Esophagus muscularis mucosa (tissue), 4 donors: ENCODE measurements at regions not wholly inside any gene's neighbourhood (a gene's known extent, or its start where the extent isn't known, plus 50 kb on each side); places are given as distances from the start of the nearest gene placed in this dataset.

ENCODE experiments used
- DNase-seq: peaks from one replicate; pipeline ENCODE4 v3.0.0-alpha.2; 2017; ENCODE audit errors: extremely low spot score
- H3K27ac ChIP-seq, 4 donors: fragments of 200-600 bp; sonication (generic); replicated peaks in 1 of 4; 1 replicate in 3 of 4; 2 replicates in 1 of 4; pipeline ENCODE4 v1.5.1; 2016 to 2019; ENCODE audit warnings: mild to moderate bottlenecking in 1 of 4
- H3K27me3 ChIP-seq, 4 donors: fragments of 200-600 bp; sonication (generic); one replicate each; pipeline versions ENCODE4 v1.5.1 to v1.6.0; 2016 to 2019
- H3K36me3 ChIP-seq, 4 donors: fragments of 200-600 bp; sonication (generic); one replicate each; pipeline ENCODE4 v1.5.1; 2016 to 2019
- H3K4me1 ChIP-seq, 4 donors: fragments of 200-600 bp; sonication (generic); one replicate each; pipeline ENCODE4 v1.5.1; 2016 to 2019
- H3K4me3 ChIP-seq, 4 donors: fragments of 200-600 bp; sonication (generic); 1 replicate in 2 of 4; 2 replicates in 2 of 4; pipeline ENCODE4 v1.5.1; 2016 to 2019; ENCODE audit warnings: mild to moderate bottlenecking in 4 of 4, moderate library complexity in 1 of 4
- H3K9me3 ChIP-seq, 4 donors: fragments of 200-600 bp; sonication (generic); 1 replicate in 3 of 4; 2 replicates in 1 of 4; pipeline ENCODE4 v1.5.1; 2016 to 2019
- CTCF ChIP-seq, 3 experiments: fragments of 200-600 bp in 2 of 3; fragments of 450-650 bp in 1 of 3; sonication (generic) in 2 of 3; IDR thresholded peaks; one replicate each; pipeline ENCODE4 v1.5.1; 2017 to 2019; ENCODE audit warnings: antibody characterized with exemption in 3 of 3, mild to moderate bottlenecking in 2 of 3, moderate library complexity in 1 of 3
- EP300 ChIP-seq: sonication (generic); formaldehyde crosslinking; IDR thresholded peaks from one replicate; pipeline ENCODE4 v1.6.1; 2017; ENCODE audit warnings: antibody characterized with exemption
- POLR2A ChIP-seq: fragments of 450-650 bp; IDR thresholded peaks from one replicate; pipeline ENCODE4 v1.6.1; 2017; ENCODE audit warnings: antibody characterized with exemption, moderate library complexity, mild to moderate bottlenecking, low read depth
- POLR2AphosphoS5 ChIP-seq, 2 donors: sonication (generic); formaldehyde crosslinking; IDR thresholded peaks; one replicate each; pipeline ENCODE4 v1.6.1; 2017; ENCODE audit warnings: antibody characterized with exemption in 2 of 2
- WGBS: methylation state at CpG from one replicate; pipeline ENCODE4 v1.1.5; 2018; 5-methylcytosine and 5-hydroxymethylcytosine counted together
- intact Hi-C: fragments of 100-400 bp; cut with DNase I; formaldehyde crosslinking; loops from one replicate; pipeline ENCODE4 v1.15.1; 2023

GRCh38 chr13:88526853-88527215 is 855.7 kb downstream of the SLITRK5 start:
- H3K4me3 ChIP-seq: no peak overlapping the region
- H3K4me1 ChIP-seq: no peaks in the 10 kb centered on the region
- 80% methylated on average over 6 of the region's 6 CpGs for WGBS
- H3K9me3 ChIP-seq: no peaks in the 10 kb centered on the region
- TF ChIP-seq POLR2A (no peak), POLR2AphosphoS5 (IDR thresholded peaks at IDR 0.05) (no peak), CTCF (IDR thresholded peaks at IDR 0.05) (no peak), EP300 (no peak)
- no peaks in the 10 kb centered on the region for H3K36me3 ChIP-seq
- intact Hi-C loops: no loop called here
- H3K27me3 ChIP-seq: no peaks in the 10 kb centered on the region
- H3K27ac ChIP-seq: no peak overlapping the region
- DNase-seq: no peak

- Histone ChIP-seq H3K4me3 (no peak overlapping the region), H3K36me3 (no peaks in the 10 kb centered on the region), H3K4me1 (no peaks in the 10 kb centered on the region), H3K27ac (no peak overlapping the region), H3K9me3 (no peaks in the 10 kb centered on the region), H3K27me3 (no peaks in the 10 kb centered on the region)
- no peak for DNase-seq
- 98% methylated on average over 1 of the region's 1 CpG for WGBS
- intact Hi-C loops: no loop called here
- TF ChIP-seq POLR2AphosphoS5 (IDR thresholded peaks at IDR 0.05) (no peak), CTCF (IDR thresholded peaks at IDR 0.05) (no peak), POLR2A (no peak), EP300 (no peak)
Measured at GRCh38 chr13:88541994-88542393, 870.8 kb downstream of the SLITRK5 start.

- intact Hi-C loops: no loop called here
- H3K27me3 ChIP-seq: no peaks in the 10 kb centered on the region
- H3K27ac ChIP-seq: no peak overlapping the region
- no peak for DNase-seq
- no peak overlapping the region for H3K4me3 ChIP-seq
- TF ChIP-seq CTCF (IDR thresholded peaks at IDR 0.05) (no peak), EP300 (no peak), POLR2AphosphoS5 (IDR thresholded peaks at IDR 0.05) (no peak), POLR2A (no peak)
- H3K4me1 ChIP-seq: no peaks in the 10 kb centered on the region
- WGBS: 86% methylated on average over 1 of the region's 1 CpG
- H3K36me3 ChIP-seq: no peaks in the 10 kb centered on the region
- no peaks in the 10 kb centered on the region for H3K9me3 ChIP-seq
Measured at GRCh38 chr13:88544836-88545235, 873.7 kb downstream of the SLITRK5 start.

- WGBS: 84% methylated on average over 2 of the region's 2 CpGs
Measured at GRCh38 chr13:88552966-88553365, 881.8 kb downstream of the SLITRK5 start.

GRCh38 chr13:88565566-88565965 is 894.4 kb downstream of the SLITRK5 start:
- intact Hi-C loops: no loop called here
- DNase-seq: no peak

More at GRCh38 chr13:88552966-88553365, 881.8 kb downstream of the SLITRK5 start:
- no peaks in the 10 kb centered on the region for H3K9me3 ChIP-seq
- no peaks in the 10 kb centered on the region for H3K4me1 ChIP-seq
- no peak for TF ChIP-seq POLR2A
- no peak overlapping the region for H3K27ac ChIP-seq
- no peak overlapping the region for H3K4me3 ChIP-seq
- DNase-seq: no peak
- H3K36me3 ChIP-seq: no peaks in the 10 kb centered on the region
- H3K27me3 ChIP-seq: no peaks in the 10 kb centered on the region
- intact Hi-C loops: no loop called here

GRCh38 chr13:88585861-88586260 is 914.7 kb downstream of the SLITRK5 start:
- 42% methylated on average over 2 of the region's 2 CpGs for WGBS
- TF ChIP-seq EP300 (no peak), POLR2A (no peak), CTCF (IDR thresholded peaks at IDR 0.05) (no peak), POLR2AphosphoS5 (IDR thresholded peaks at IDR 0.05) (no peak)
- Histone ChIP-seq H3K36me3 (no peaks in the 10 kb centered on the region), H3K4me3 (no peak overlapping the region), H3K27me3 (no peaks in the 10 kb centered on the region), H3K4me1 (no peaks in the 10 kb centered on the region), H3K27ac (no peak overlapping the region), H3K9me3 (no peaks in the 10 kb centered on the region)
- intact Hi-C loops: no loop called here
- no peak for DNase-seq

More at GRCh38 chr13:88565566-88565965, 894.4 kb downstream of the SLITRK5 start:
- H3K4me3 ChIP-seq: no peak overlapping the region
- H3K4me1 ChIP-seq: no peaks in the 10 kb centered on the region
- no peak for TF ChIP-seq POLR2A
- no peaks in the 10 kb centered on the region for H3K9me3 ChIP-seq
- no peaks in the 10 kb centered on the region for H3K36me3 ChIP-seq
- no peaks in the 10 kb centered on the region for H3K27me3 ChIP-seq
- no peak overlapping the region for H3K27ac ChIP-seq
